GM12892 (cell line): ENCODE measurements at regions not wholly inside any gene's neighbourhood (a gene's known extent, or its start where the extent isn't known, plus 50 kb on each side); places are given as distances from the start of the nearest gene placed in this dataset.
"Not testable (repeated sequence)": the region's sequence is repeated elsewhere in the genome, so short reads cannot be mapped to it uniquely, and the experiment has no call there.

ENCODE experiments used
- POLR2A ChIP-seq: IDR thresholded peaks from 2 replicates; pipeline ENCODE4 v1.6.1; 2011; ENCODE audit warnings: low read depth, low read length, control low read depth
- POLR2AphosphoS5 ChIP-seq: IDR thresholded peaks from 2 replicates; pipeline ENCODE4 v1.6.1; 2011; ENCODE audit warnings: low read depth, low read length, control low read depth

DNA sequence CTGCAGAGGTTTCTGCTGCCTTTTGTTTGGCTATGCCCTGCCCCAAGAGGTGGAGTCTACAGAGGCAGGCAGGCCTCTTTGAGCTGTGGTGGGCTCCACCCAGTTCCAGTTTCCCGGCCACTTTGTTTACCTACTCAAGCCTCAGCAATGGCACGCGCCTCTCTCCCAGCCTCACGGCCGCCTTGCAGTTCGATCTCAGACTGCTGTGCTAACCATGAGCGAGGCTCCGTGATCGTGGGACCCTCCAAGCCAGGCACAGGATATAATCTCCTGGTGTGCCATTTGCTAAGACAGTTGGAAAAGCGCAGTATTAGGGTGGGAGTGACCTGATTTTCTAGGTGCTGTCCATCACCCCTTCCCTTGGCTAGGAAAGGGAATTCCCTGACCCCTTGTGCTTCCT is 566.6 kb downstream of the TMEM38B start:
- TF ChIP-seq POLR2AphosphoS5, POLR2A: not testable (repeated sequence)
